HepG2 (cell line): ENCODE measurements at regions not wholly inside any gene's neighbourhood (a gene's known extent, or its start where the extent isn't known, plus 50 kb on each side); places are given as distances from the start of the nearest gene placed in this dataset.

Source experiments
- ATAC-seq: fragments of 200-7000 bp; cut with Tn5 transposase; 3 replicates; pipeline ENCODE4 v1.9.1; 2020; ENCODE audit warnings: mild to moderate bottlenecking, moderate library complexity
- BruUV-seq: library from RNA; stranded (reverse); fragments of 400-500 nt; replicated peaks from 2 replicates; lab custom pipeline; 2021; lab: Mats Ljungman, UMichigan
- CTCF ChIA-PET: fragments of 300-600 bp; formaldehyde crosslinking; extraction: SDS; loops from one replicate; lab custom pipeline; 2021; ENCODE audit warnings: low total read pairs, inconsistent platforms, low intra/inter-chr PET ratio; lab: Yijun Ruan, JAX
- POLR2A ChIA-PET: fragments of 350-600 bp; sonication (Branson Sonifier 250); formaldehyde crosslinking; loops from one replicate; lab custom pipeline; 2020; ENCODE audit warnings: antibody characterized with exemption, inconsistent platforms; lab: Yijun Ruan, JAX
- DNase-seq: peaks from one replicate; pipeline ENCODE4 v3.0.0-alpha.2; 2015; ENCODE audit warnings: low spot score
- FAIRE-seq: peaks from 3 replicates; lab custom pipeline; 2011; peaks lifted over from hg19 to GRCh38; lab: Jason Lieb, UNC
- H2AFZ ChIP-seq: one replicate; pipeline ENCODE4 v1.6.1; 2011; ENCODE audit warnings: low read length, inconsistent platforms
- H3K27ac ChIP-seq: fragments of 300-600 bp; 3 replicates; pipeline ENCODE4 v1.8.0; 2011; ENCODE audit warnings: mixed run types, mild to moderate bottlenecking, mixed read lengths, low read length, inconsistent platforms; ENCODE audit not compliant: insufficient read depth; ENCODE audit errors: extremely low read length
- H3K27me3 ChIP-seq, 2 experiments: fragments of 200-600 bp in 1 of 2; 2 replicates in 1 of 2; 3 replicates in 1 of 2; pipeline versions ENCODE4 v1.6.0 to v1.8.0; 2011; ENCODE audit warnings: low read length in 2 of 2, mild to moderate bottlenecking in 2 of 2, moderate library complexity in 2 of 2, inconsistent platforms in 1 of 2; ENCODE audit not compliant: insufficient read depth in 2 of 2, control insufficient read depth in 1 of 2
- H3K36me3 ChIP-seq, 2 experiments: fragments of 200-600 bp in 1 of 2; replicated peaks in 1 of 2; 2 replicates in 1 of 2; 3 replicates in 1 of 2; pipeline versions ENCODE4 v1.5.1 to v1.8.0; 2011; ENCODE audit warnings: low read length in 2 of 2, inconsistent platforms in 1 of 2; ENCODE audit not compliant: insufficient read depth in 2 of 2, control insufficient read depth in 1 of 2
- H3K4me1 ChIP-seq: 2 replicates; pipeline ENCODE4 v1.5.1; 2012; ENCODE audit warnings: low read length, inconsistent platforms; ENCODE audit not compliant: insufficient read depth
- H3K4me2 ChIP-seq: 2 replicates; pipeline ENCODE4 v1.6.0; 2011; ENCODE audit warnings: low read depth, low read length, inconsistent platforms
- H3K4me3 ChIP-seq, 3 experiments: fragments of 200-600 bp in 1 of 3; sonication (generic), shearing (Covaris generic) in 1 of 3; replicated peaks in 1 of 3; 2 replicates each; pipeline ENCODE4 v1.5.1; 2011 to 2016; ENCODE audit warnings: low read length in 3 of 3, inconsistent platforms in 2 of 3, low read depth in 2 of 3, mild to moderate bottlenecking in 2 of 3, control low read depth in 1 of 3, mixed read lengths in 1 of 3; ENCODE audit not compliant: insufficient read depth in 1 of 3
- H3K79me2 ChIP-seq: one replicate; pipeline ENCODE4 v1.6.1; 2011; ENCODE audit warnings: low read length, inconsistent platforms; ENCODE audit not compliant: insufficient read depth
- H3K9ac ChIP-seq: 2 replicates; pipeline ENCODE4 v1.6.0; 2011; ENCODE audit warnings: mild to moderate bottlenecking, low read depth, low read length, inconsistent platforms; ENCODE audit not compliant: insufficient read depth
- H3K9me3 ChIP-seq: 2 replicates; pipeline ENCODE4 v1.5.1; 2012; ENCODE audit warnings: mild to moderate bottlenecking, low read length
- H4K20me1 ChIP-seq: 2 replicates; pipeline ENCODE4 v1.6.0; 2011; ENCODE audit warnings: inconsistent platforms, mild to moderate bottlenecking, low read length, moderate library complexity; ENCODE audit not compliant: insufficient read depth
- ARID2 ChIP-seq: sonication (generic); formaldehyde crosslinking; IDR thresholded peaks from 2 replicates; pipeline ENCODE4 v1.8.1; 2022; ENCODE audit warnings: mild to moderate bottlenecking, missing genetic modification reagents, borderline replicate concordance
- LRRFIP1 ChIP-seq: sonication (generic); formaldehyde crosslinking; conservative IDR thresholded peaks from 2 replicates; pipeline ENCODE4 v1.4.0; 2020; ENCODE audit warnings: missing genetic modification reagents
- STAG1 ChIP-seq: sonication (generic); formaldehyde crosslinking; IDR thresholded peaks from 2 replicates; pipeline ENCODE4 v1.4.0; 2020; ENCODE audit warnings: missing genetic modification reagents
- ZNF570 ChIP-seq: sonication (generic); formaldehyde crosslinking; IDR thresholded peaks from 2 replicates; pipeline ENCODE4 v1.4.0; 2020; ENCODE audit warnings: mild to moderate bottlenecking, missing genetic modification reagents, borderline replicate concordance
- WGBS: methylation state at CpG from one replicate; pipeline ENCODE4 v1.1.6; 2017; ENCODE audit warnings: low lambda C conversion rate; 5-methylcytosine and 5-hydroxymethylcytosine counted together
- in situ Hi-C: cut with HindIII; loops from 2 replicates; pipeline ENCODE4 v1.10.0; 2017; ENCODE audit warnings: low pct_unique_long_range_greater_than_20kb; ENCODE audit not compliant: extremely low pct_ligation_motif_present
- intact Hi-C: fragments of 100-400 bp; cut with micrococcal nuclease; formaldehyde crosslinking; loops from one replicate; pipeline ENCODE4 v1.10.0; 2022; ENCODE audit not compliant: unreplicated experiment

GRCh38 chr7:42575171-42575570 is 336.7 kb downstream of the C7orf25 start:
- Histone ChIP-seq H4K20me1 (no peaks in the 10 kb centered on the region), H3K9ac (no peak overlapping the region), H3K79me2 (no peaks in the 10 kb centered on the region), H3K4me1 (no peaks in the 10 kb centered on the region), H3K27me3 (no peaks in the 10 kb centered on the region), H3K4me3 (no peak overlapping the region), H3K27ac (no peak overlapping the region), H3K9me3 (peaks cover 8% of the 10 kb centered on the region; the same call in 1 of the 2 replicates), H3K4me2 (no peak overlapping the region), H2AFZ (no peak overlapping the region), H3K36me3 (no peaks in the 10 kb centered on the region)
- TF ChIP-seq ZNF570 (CRISPR knock-in tag) (no peak), LRRFIP1 (no peak)
- WGBS = 0% methylated on average over 2 of the region's 2 CpGs
- FAIRE-seq (no peak), DNase-seq (no peak), ATAC-seq (no peak)
- POLR2A ChIA-PET = no interaction called here
- CTCF ChIA-PET = no interaction called here
- in situ Hi-C loops = no loop called here
- intact Hi-C loops = no loop called here
- no TSS peak for BruUV-seq

GRCh38 chr7:42574685-42575084 is 337.2 kb downstream of the C7orf25 start:
- no peak overlapping the region for H3K4me3 ChIP-seq
- WGBS = 7% methylated on average over 3 of the region's 3 CpGs
- H3K4me1 ChIP-seq = no peaks in the 10 kb centered on the region
- 0 out of 2 replicates have a peak, but pooled peaks have one; percentile 4 for TF ChIP-seq STAG1 (CRISPR knock-in tag)
- no peak for TF ChIP-seq ARID2
- H3K36me3 ChIP-seq = no peaks in the 10 kb centered on the region
- no peaks in the 10 kb centered on the region for H4K20me1 ChIP-seq
- ATAC-seq (no peak), FAIRE-seq (no peak), DNase-seq (no peak)
- no peaks in the 10 kb centered on the region for H3K27me3 ChIP-seq
- H3K79me2 ChIP-seq = no peaks in the 10 kb centered on the region
- H2AFZ ChIP-seq = no peak overlapping the region
- in situ Hi-C loops = no loop called here
- BruUV-seq = no TSS peak
- peaks cover 8% of the 10 kb centered on the region; the same call in 1 of the 2 replicates for H3K9me3 ChIP-seq
- ChIA-PET POLR2A (no interaction called here), CTCF (no interaction called here)
- H3K27ac ChIP-seq = no peak overlapping the region
- H3K9ac ChIP-seq = no peak overlapping the region
- H3K4me2 ChIP-seq = no peak overlapping the region
- intact Hi-C loops = no loop called here
